Endothelial cell (in vitro differentiated cells): ENCODE measurements at regions not wholly inside any gene's neighbourhood (a gene's known extent, or its start where the extent isn't known, plus 50 kb on each side); places are given as distances from the start of the nearest gene placed in this dataset.

Experiments
- DNase-seq: peaks from one replicate; pipeline ENCODE4 v3.0.0; 2021; ENCODE audit warnings: low spot score
- H3K27ac Mint-ChIP-seq: one replicate; pipeline ENCODE4 v1.8.0; 2021; ENCODE audit warnings: mixed read lengths, inconsistent platforms; ENCODE audit not compliant: unreplicated experiment
- H3K27me3 Mint-ChIP-seq: one replicate; pipeline ENCODE4 v1.8.0; 2021; ENCODE audit warnings: mild to moderate bottlenecking, moderate library complexity, mixed read lengths, inconsistent platforms; ENCODE audit not compliant: unreplicated experiment
- H3K36me3 Mint-ChIP-seq: one replicate; pipeline ENCODE4 v1.8.0; 2021; ENCODE audit warnings: mild to moderate bottlenecking, low read depth, mixed read lengths, inconsistent platforms; ENCODE audit not compliant: unreplicated experiment
- H3K4me1 Mint-ChIP-seq: one replicate; pipeline ENCODE4 v1.8.0; 2021; ENCODE audit warnings: mild to moderate bottlenecking, mixed read lengths, inconsistent platforms; ENCODE audit not compliant: unreplicated experiment
- H3K4me3 Mint-ChIP-seq: one replicate; pipeline ENCODE4 v1.8.0; 2021; ENCODE audit warnings: mild to moderate bottlenecking, mixed read lengths, inconsistent platforms; ENCODE audit not compliant: unreplicated experiment
- H3K9me3 Mint-ChIP-seq: one replicate; pipeline ENCODE4 v1.8.0; 2021; ENCODE audit warnings: mixed read lengths, inconsistent platforms; ENCODE audit not compliant: unreplicated experiment
- TF ChIP-seq, protein P1 (sequence below): fragments of 200-600 bp; sonication (generic); IDR thresholded peaks from one replicate; pipeline ENCODE4 v1.5.0; 2021; ENCODE audit warnings: antibody characterized with exemption; ENCODE audit not compliant: unreplicated experiment

DNA sequence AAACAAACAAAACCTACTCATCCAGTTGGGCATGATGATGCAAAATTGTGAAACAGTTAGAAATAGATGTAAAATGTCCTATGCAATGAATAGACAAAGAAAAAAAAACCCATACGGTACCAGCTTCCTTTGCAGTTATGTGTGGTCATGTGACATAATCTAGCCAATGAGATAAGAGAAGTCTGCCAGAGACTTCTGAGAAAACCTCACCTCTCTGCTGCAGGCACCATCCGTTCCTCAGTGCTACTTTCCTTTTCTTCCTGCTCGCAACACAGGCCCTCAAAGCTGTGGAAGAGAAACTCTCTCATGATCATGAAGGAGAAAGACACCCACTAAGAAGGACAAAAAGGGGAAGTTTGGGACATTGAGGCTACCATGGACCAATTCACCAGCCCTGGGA, 76.8 kb upstream of the CARD11 start:
- peaks cover 12% of the 10 kb centered on the region for H3K36me3 Mint-ChIP-seq

DNA sequence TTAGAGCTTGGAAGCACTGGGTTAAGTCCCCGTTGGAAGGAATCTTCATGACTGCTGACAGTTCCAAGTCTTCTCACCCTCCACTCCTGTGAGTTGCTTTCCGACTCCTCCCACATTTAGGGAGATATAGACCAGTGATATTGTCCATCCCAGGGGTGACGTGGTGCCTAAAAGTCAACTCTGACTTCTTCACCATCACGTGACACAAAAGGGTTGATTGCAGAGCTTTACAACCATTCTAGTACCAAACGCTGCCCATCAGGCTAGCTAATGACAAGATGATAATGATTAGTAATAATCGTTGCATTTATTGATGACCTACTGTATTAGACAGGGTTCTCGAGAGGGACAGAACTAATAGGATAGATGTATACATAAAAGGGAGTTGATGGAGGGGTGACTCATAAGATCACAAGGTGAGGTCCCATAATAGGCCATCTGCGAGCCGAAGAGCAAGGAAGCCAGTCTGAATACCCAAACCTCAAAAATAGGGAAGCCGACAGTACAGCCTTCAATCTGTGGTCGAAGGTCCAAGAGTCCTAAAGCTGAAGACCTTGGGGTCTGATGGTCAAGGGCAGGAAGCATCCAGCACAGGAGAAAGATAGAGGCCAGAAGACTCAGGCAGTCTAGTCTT, 85.3 kb upstream of the CARD11 start:
- Mint-ChIP-seq H3K4me1 (no peaks in the 10 kb centered on the region), H3K4me3 (no peak overlapping the region), H3K9me3 (no peaks in the 10 kb centered on the region), H3K36me3 (no peaks in the 10 kb centered on the region), H3K27ac (no peak overlapping the region), H3K27me3 (no peaks in the 10 kb centered on the region)
- TF ChIP-seq, protein P1, sequence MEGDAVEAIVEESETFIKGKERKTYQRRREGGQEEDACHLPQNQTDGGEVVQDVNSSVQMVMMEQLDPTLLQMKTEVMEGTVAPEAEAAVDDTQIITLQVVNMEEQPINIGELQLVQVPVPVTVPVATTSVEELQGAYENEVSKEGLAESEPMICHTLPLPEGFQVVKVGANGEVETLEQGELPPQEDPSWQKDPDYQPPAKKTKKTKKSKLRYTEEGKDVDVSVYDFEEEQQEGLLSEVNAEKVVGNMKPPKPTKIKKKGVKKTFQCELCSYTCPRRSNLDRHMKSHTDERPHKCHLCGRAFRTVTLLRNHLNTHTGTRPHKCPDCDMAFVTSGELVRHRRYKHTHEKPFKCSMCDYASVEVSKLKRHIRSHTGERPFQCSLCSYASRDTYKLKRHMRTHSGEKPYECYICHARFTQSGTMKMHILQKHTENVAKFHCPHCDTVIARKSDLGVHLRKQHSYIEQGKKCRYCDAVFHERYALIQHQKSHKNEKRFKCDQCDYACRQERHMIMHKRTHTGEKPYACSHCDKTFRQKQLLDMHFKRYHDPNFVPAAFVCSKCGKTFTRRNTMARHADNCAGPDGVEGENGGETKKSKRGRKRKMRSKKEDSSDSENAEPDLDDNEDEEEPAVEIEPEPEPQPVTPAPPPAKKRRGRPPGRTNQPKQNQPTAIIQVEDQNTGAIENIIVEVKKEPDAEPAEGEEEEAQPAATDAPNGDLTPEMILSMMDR = no peak
- DNase-seq = no peak

More for the DNA sequence above, 76.8 kb upstream of the CARD11 start:
- Mint-ChIP-seq H3K4me3 (no peak overlapping the region), H3K27me3 (peaks cover 2% of the 10 kb centered on the region), H3K9me3 (peaks cover 5% of the 10 kb centered on the region), H3K4me1 (no peaks in the 10 kb centered on the region), H3K27ac (no peak overlapping the region)
- no peak for DNase-seq
- TF ChIP-seq, protein P1 = no peak

DNA sequence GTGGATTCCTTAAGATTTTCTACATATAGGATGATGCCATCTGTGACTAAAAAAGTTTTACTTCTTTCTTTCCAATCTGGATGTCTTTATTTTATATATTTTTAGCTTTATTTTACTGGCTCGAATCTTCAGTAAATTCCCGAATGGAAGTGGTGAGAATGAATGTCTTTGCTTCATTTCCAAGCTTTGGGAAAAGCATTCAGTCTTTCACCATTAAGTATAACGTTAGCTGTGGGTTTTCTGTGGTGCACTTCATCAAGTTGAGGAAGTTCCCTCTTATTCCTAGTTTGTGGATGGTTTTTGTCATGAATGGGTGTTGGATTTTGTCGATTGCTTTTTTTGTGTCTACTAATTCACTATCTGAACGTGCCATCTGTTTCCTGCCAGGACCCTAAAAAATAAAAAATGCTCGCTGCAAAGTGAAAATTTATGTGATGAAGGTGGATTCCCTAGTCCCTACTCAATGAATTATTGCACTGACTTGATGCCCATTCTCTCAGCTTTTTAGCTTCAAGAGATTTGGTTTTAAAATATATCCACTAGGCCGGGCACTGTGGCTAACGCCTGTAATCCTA, 90.2 kb upstream of the CARD11 start:
- DNase-seq = no peak
- TF ChIP-seq, protein P1 = no peak
- Mint-ChIP-seq H3K4me3 (no peak overlapping the region), H3K36me3 (no peaks in the 10 kb centered on the region), H3K27me3 (no peaks in the 10 kb centered on the region), H3K27ac (no peak overlapping the region), H3K9me3 (no peaks in the 10 kb centered on the region), H3K4me1 (no peaks in the 10 kb centered on the region)

DNA sequence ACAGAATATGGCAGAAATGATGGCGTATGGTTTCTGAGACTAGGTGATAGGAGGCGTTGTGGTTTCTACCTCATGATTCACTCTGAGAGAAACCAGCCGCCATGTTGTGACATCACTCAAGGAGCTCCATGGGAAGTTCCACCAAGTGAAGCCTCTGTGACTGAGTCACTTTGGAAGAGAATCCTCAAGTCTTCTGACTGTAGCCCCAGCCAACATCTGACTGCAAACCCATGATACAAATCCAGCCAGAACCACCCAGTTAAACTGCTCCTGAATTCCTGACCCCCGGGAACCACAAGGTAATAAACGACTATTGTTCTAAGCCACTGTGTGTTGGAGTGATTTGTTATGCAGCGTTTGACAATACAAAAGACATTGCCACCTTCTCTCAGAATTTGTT, 91.1 kb upstream of the CARD11 start:
- Mint-ChIP-seq H3K9me3 (no peaks in the 10 kb centered on the region), H3K36me3 (no peaks in the 10 kb centered on the region), H3K4me3 (no peak overlapping the region), H3K27me3 (no peaks in the 10 kb centered on the region), H3K27ac (no peak overlapping the region), H3K4me1 (no peaks in the 10 kb centered on the region)
- DNase-seq = no peak
- TF ChIP-seq, protein P1 = no peak

DNA sequence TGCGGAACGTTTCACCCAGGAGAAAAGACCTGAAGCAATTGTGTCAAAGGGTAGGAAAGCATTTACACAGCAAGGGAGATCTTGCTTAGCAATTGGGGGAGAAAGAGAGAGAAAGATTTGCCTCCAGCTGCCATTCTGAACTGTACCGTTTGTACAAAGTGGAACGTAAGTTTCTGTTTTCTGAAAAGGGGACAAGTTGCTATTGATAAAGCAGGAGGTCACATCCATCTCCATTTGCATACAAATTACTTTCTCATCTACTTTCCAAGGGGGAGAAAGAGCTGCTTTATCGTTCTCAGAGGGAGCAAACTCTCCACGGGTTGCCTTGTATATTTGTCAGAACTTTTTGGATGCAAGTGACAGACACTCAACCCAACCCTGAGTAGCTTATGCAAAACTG, 92.0 kb upstream of the CARD11 start:
- Mint-ChIP-seq H3K4me1 (no peaks in the 10 kb centered on the region), H3K4me3 (no peak overlapping the region), H3K27ac (no peak overlapping the region), H3K27me3 (no peaks in the 10 kb centered on the region), H3K36me3 (no peaks in the 10 kb centered on the region), H3K9me3 (no peaks in the 10 kb centered on the region)
- TF ChIP-seq, protein P1 = no peak
- no peak for DNase-seq
